Activated CD8-positive, alpha-beta memory T cell treated with anti-CD3 and anti-CD28 coated beads for 36 hours (primary cell): ENCODE measurements at regions not wholly inside any gene's neighbourhood (a gene's known extent, or its start where the extent isn't known, plus 50 kb on each side); places are given as distances from the start of the nearest gene placed in this dataset.
"Not testable (repeated sequence)": the region's sequence is repeated elsewhere in the genome, so short reads cannot be mapped to it uniquely, and the experiment has no call there.

Experiments
- CTCF ChIA-PET: fragments of 350-600 bp; sonication (Branson Sonifier 250); formaldehyde crosslinking; loops from one replicate; lab custom pipeline; 2021; ENCODE audit warnings: antibody characterized with exemption; lab: Charles Lee
- POLR2A ChIA-PET: fragments of 350-600 bp; sonication (Branson Sonifier 250); formaldehyde crosslinking; loops from one replicate; lab custom pipeline; 2021; ENCODE audit warnings: antibody characterized with exemption; lab: Charles Lee

GRCh38 chr4:181083757-181084361 lies 1159.3 kb upstream of the TENM3 start:
- ChIA-PET POLR2A (no interaction called here), CTCF (no interaction called here)

- ChIA-PET CTCF (no interaction called here), POLR2A (no interaction called here)
These were observed 1157.6 kb upstream of the TENM3 start for GRCh38 chr4:181085557-181085956.

- ChIA-PET POLR2A (no interaction called here), CTCF (no interaction called here)
These were observed 1137.7 kb upstream of the TENM3 start for GRCh38 chr4:181105487-181105886.

GRCh38 chr4:181106398-181106797 lies 1136.8 kb upstream of the TENM3 start:
- CTCF ChIA-PET = no interaction called here
- POLR2A ChIA-PET = no interaction called here

DNA sequence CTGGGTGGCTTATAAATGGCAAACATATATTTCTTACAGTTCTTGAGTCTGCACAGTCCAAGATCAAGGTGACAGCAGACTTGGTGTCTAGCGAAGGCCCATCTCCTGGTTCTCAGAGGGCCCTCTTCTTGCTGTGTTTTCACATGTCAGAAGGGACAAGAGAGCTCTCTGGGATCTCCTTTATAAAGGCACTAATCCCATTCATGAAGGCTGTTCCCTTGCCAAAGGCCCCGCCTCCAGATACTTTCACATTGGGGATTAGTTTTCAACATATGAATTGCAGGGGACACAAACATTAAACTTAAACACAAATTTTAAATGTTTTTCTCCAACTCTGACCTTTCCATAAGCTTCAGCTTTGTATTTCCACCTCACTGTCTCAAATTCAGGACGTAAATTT lies 1135.0 kb upstream of the TENM3 start:
- ChIA-PET POLR2A (no interaction called here), CTCF (interaction anchor here (1.3 kb wide), 1 partner anchor 35 kb away, joined by 3 read pairs; no protein-coding TSS in a partner anchor)

DNA sequence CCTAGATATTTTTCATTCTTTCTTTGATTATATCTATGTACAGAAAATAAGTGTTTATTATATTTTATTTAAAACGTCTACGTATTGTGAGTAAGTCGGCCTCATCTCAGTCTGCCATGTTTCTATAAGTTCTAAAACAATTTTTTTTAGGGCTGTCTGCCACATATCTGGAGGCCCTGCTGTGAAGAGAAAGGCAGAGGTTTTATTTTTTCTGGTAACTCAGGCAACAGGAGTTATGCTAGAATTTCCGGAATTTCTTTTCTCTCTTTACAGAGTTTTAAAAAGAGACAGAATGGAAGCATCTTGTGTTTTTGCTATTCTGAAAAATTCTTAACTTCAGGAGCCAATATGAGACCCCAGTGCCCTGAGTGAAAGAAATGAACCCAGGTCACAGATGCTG lies 1124.0 kb upstream of the TENM3 start:
- POLR2A ChIA-PET = no interaction called here
- CTCF ChIA-PET = no interaction called here

- ChIA-PET CTCF (no interaction called here), POLR2A (no interaction called here)
These were observed 1121.5 kb upstream of the TENM3 start for GRCh38 chr4:181121733-181122132.

- CTCF ChIA-PET = interaction anchor here (1.7 kb wide), 1 partner anchor 16 kb away, joined by 3 read pairs; no protein-coding TSS in a partner anchor
These were observed 1116.0 kb upstream of the TENM3 start for GRCh38 chr4:181127171-181127570.

GRCh38 chr4:181130317-181130716 lies 1112.9 kb upstream of the TENM3 start:
- POLR2A ChIA-PET, CTCF ChIA-PET: not testable (repeated sequence)

More at GRCh38 chr4:181127171-181127570, 1116.0 kb upstream of the TENM3 start:
- POLR2A ChIA-PET = no interaction called here

GRCh38 chr4:181137351-181137750 lies 1105.9 kb upstream of the TENM3 start:
- CTCF ChIA-PET = no interaction called here

GRCh38 chr4:181138116-181138515 lies 1105.1 kb upstream of the TENM3 start:
- ChIA-PET CTCF (no interaction called here), POLR2A (no interaction called here)

More at GRCh38 chr4:181137351-181137750, 1105.9 kb upstream of the TENM3 start:
- POLR2A ChIA-PET = no interaction called here

DNA sequence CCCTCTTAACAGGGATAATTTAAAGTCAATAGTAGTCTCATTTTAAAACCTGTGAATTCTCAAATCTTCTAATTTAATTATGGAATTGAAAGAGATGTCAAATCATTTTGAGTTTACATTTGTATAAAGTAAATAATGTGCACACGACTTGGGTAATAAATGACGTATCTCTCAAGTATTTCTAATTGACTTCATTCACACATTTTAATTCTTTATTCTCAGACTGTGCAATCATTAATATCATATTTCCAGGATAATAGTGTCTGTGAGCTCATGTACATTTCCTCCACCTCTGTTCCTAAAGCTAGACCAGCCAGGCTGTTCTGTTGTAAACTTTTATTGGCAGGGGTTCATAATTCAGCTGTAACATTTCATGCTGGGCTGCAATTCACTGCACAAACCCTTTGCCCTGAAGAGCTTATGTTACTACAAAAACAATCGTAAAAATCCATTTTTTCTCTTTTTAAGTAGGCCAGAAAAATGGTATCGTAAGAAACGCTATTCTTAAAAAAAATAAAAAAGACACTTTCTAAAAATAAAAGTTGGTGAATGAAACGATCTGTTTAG lies 1103.1 kb upstream of the TENM3 start:
- ChIA-PET CTCF (no interaction called here), POLR2A (no interaction called here)

DNA sequence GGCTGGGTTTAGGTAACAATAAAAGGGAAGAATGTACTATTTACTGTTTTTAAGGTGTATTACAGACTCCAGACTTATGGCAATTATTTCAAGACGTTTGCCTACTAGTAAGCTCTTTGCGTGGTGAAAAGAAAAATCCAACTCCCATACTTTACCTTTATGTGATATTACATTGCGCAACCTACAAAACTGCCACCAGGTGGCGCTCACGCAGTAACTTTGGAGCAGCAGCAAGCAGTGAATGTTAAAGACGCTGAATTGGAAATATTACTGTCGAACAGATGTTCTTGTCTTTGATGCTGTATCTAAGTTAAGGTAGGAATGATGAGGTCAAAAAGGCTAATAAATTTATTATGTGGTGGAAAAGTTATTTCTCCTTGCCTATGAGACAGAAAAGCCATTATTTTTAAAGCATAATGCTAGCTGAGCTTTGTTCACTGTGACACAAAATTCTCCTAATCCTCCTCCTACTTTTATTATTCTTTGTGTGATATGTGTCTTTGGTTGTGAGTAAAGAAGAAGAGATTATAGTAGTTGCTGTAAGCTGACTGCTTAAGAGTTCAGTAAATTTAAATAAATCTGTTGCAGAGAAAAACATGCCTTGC lies 1099.8 kb upstream of the TENM3 start:
- ChIA-PET POLR2A (no interaction called here), CTCF (interaction anchor here (0.6 to 1.3 kb wide), 7 partner anchors 10 to 525 kb away, joined by 3 read pairs; no protein-coding TSS in a partner anchor)

GRCh38 chr4:181146051-181146450 lies 1097.2 kb upstream of the TENM3 start:
- ChIA-PET POLR2A (no interaction called here), CTCF (no interaction called here)

DNA sequence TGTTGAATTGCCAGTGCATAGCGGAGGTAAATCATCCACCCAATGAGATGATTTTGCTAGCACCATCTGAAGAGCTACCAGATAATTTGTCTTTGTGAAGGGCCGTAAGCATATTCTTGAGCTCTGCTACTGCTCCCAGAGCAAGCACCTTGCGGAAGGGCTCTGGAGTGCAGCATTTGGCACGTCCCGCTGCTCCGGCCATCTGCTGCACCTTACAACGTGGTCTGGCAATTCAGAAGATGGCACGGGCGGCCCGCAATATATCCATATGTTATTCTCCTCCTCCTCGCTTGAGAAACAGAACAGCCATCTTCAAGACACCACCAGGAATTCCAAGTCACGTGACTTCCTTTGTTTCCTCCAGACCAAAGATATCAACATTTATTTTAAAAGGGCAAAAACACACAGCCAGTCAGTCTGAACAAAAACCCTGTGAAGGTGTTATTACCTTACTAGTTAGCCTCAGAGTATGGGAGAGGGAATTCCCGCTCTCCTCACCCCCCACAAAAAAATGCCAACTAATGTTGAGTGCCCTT lies 1095.7 kb upstream of the TENM3 start:
- ChIA-PET CTCF (no interaction called here), POLR2A (no interaction called here)

- POLR2A ChIA-PET = no interaction called here
- CTCF ChIA-PET = no interaction called here
These were observed 1094.7 kb upstream of the TENM3 start for GRCh38 chr4:181148470-181148869.

DNA sequence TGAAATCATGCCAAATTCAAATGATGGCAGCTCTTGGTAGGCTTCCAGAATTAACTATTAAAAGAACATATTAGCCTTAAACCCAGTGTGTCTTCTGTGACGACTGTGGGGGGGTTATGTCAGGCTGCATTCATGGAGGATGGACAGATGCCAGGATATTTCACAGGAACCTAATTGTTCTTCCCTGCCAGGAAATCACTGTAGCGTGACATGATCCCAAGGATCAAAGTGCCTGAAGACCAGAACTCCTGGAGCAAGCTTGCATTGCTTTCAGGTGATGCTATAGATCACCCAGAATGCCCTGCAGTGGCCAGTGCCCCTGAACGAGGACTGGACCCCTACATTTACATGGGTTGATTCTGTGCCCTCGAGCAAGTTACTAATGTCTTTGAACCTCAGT lies 1093.0 kb upstream of the TENM3 start:
- CTCF ChIA-PET = no interaction called here
- POLR2A ChIA-PET = no interaction called here

- ChIA-PET CTCF (no interaction called here), POLR2A (no interaction called here)
These were observed 1091.3 kb upstream of the TENM3 start for GRCh38 chr4:181151856-181152255.

GRCh38 chr4:181157647-181158046 lies 1085.6 kb upstream of the TENM3 start:
- ChIA-PET POLR2A (no interaction called here), CTCF (no interaction called here)

DNA sequence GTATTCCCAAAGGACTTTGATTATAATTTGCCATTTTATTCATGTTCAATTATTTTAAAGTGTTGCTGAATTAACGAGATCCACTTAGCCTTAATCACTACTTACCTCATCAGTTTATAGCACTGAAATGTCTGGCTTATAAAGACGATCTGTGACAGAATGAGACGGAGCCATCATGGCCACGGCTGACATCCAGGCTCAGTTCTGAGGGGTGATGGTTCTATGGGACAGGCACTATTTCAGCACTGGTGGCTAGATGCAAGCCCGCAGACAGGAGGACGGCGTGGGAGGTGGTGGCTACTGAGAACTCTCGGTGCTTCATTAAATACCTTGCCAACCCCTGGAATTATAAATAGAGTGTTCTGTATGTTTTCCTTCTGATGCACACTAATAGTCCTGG lies 1084.2 kb upstream of the TENM3 start:
- ChIA-PET CTCF (interaction anchor here (1.0 kb wide), 1 partner anchor 16 kb away, joined by 3 read pairs; no protein-coding TSS in a partner anchor), POLR2A (no interaction called here)

DNA sequence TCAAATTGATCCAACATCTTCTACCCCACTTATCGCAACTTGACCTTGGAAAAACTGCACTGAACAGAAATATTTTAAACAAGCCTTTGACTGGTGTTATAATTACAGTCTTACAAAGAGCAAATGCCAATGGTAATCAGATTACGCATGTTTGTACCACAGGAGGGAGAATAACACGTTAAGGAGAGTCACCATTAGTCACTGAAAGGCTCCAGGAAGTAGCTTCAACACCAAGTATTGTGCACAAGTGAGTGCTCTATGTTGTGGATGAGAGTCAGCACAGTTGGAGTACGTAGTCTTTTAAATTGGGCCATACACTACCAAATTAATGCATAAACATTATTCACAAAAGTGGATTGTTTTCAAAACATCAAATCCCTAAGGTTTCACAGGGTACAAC lies 1081.5 kb upstream of the TENM3 start:
- ChIA-PET POLR2A (no interaction called here), CTCF (no interaction called here)
